Lung (tissue), 11 donors: ENCODE measurements at regions not wholly inside any gene's neighbourhood (a gene's known extent, or its start where the extent isn't known, plus 50 kb on each side); places are given as distances from the start of the nearest gene placed in this dataset.

ENCODE experiments used
- ATAC-seq: fragments of 200-7000 bp; cut with Tn5 transposase; one replicate; pipeline ENCODE4 v1.9.1; 2020; ENCODE audit warnings: moderate number of reproducible peaks; ENCODE audit not compliant: insufficient read depth, low FRiP score
- DNase-seq, 3 donors: peaks; one replicate each; pipeline ENCODE4 v3.0.0-alpha.2; 2013 to 2017
- H3K27ac ChIP-seq, 2 donors: one replicate each; pipeline ENCODE4 v1.5.1; 2013; ENCODE audit warnings: mild to moderate bottlenecking in 2 of 2, moderate library complexity in 2 of 2, control low read depth in 1 of 2, inconsistent platforms in 1 of 2, low read depth in 1 of 2, low read length in 1 of 2
- H3K27me3 ChIP-seq, 3 donors: one replicate each; pipeline ENCODE4 v1.5.1; 2013; ENCODE audit warnings: low read length in 2 of 3; ENCODE audit not compliant: control insufficient read depth in 3 of 3, insufficient read depth in 3 of 3
- H3K36me3 ChIP-seq, 4 donors: one replicate each; pipeline ENCODE4 v1.5.1; 2013; ENCODE audit warnings: low read length in 4 of 4, mild to moderate bottlenecking in 1 of 4, moderate library complexity in 1 of 4; ENCODE audit not compliant: control insufficient read depth in 4 of 4, insufficient read depth in 4 of 4
- H3K4me1 ChIP-seq, 5 donors: one replicate each; pipeline ENCODE4 v1.5.1; 2013; ENCODE audit warnings: low read length in 5 of 5, mild to moderate bottlenecking in 2 of 5, moderate library complexity in 1 of 5; ENCODE audit not compliant: control insufficient read depth in 5 of 5, insufficient read depth in 5 of 5
- H3K4me3 ChIP-seq: one replicate; pipeline ENCODE4 v1.5.1; 2013; ENCODE audit warnings: mild to moderate bottlenecking, control low read depth, moderate library complexity
- H3K9ac ChIP-seq, 2 donors: one replicate each; pipeline ENCODE4 v1.5.1; 2013; ENCODE audit warnings: low read length in 2 of 2, control low read depth in 1 of 2; ENCODE audit not compliant: insufficient read depth in 1 of 2
- H3K9me3 ChIP-seq, 4 donors: one replicate each; pipeline ENCODE4 v1.5.1; 2013; ENCODE audit warnings: low read length in 3 of 4, mild to moderate bottlenecking in 1 of 4, moderate library complexity in 1 of 4; ENCODE audit not compliant: control insufficient read depth in 4 of 4, insufficient read depth in 3 of 4
- CTCF ChIP-seq: IDR thresholded peaks from 2 replicates; pipeline ENCODE4 v1.5.1; 2012; ENCODE audit warnings: mild to moderate bottlenecking; ENCODE audit errors: control extremely low read depth, extremely low read depth
- WGBS, 2 donors: extraction: QIAGEN DNeasy Blood & Tissue Kit; methylation state at CpG; one replicate each; pipeline ENCODE4 v1.1.7; 2013; 5-methylcytosine and 5-hydroxymethylcytosine counted together
- donor health status: control.
- donor health status: control.
- donor health status: Bipolar disorder and iron deficiency.
- donor health status: healthy.
- donor health status: DM: yes; HTN: yes; CAD: no.

DNA sequence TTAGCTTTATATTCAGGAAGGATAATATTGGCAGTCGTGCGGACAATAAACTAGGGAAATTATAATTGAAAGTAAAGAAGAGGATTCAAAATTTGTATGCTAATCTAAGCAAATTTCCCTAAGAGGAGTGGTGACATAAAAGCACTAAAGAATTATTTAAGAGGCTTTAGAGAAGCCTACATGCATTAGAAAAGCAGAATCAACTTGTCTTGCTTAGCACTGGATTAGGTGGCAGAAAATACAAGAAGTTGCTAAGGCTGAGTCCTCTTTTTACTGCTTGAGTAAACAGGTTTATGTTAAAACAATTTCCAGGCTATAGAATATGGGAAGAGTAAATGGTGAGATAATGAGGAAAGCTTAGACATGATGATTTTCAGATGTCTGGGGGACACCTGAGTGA, 991.5 kb downstream of the PCDH18 start:
- WGBS, 2 donors = 74 to 77% methylated on average over 2 of the region's 2 CpGs
- H3K9me3 ChIP-seq = no peaks in the 10 kb centered on the region
- H3K36me3 ChIP-seq = no peaks in the 10 kb centered on the region
- H3K9ac ChIP-seq = no peak overlapping the region
- no peak overlapping the region for H3K27ac ChIP-seq
- H3K27me3 ChIP-seq = no peaks in the 10 kb centered on the region
- no peak overlapping the region for H3K4me3 ChIP-seq
- no peak for TF ChIP-seq CTCF
- ATAC-seq = no peak
- no peak for DNase-seq
- H3K4me1 ChIP-seq = no peaks in the 10 kb centered on the region

GRCh38 chr4:136528131-136528530, 1004.2 kb downstream of the PCDH18 start:
- H3K9me3 ChIP-seq = no peaks in the 10 kb centered on the region
- DNase-seq (peak in 2 of 3 donors; percentile 78 to 79), ATAC-seq (no peak)
- no peaks in the 10 kb centered on the region for H3K36me3 ChIP-seq
- no peak overlapping the region for H3K27ac ChIP-seq
- TF ChIP-seq CTCF = no peak
- H3K9ac ChIP-seq = no peak overlapping the region
- no peak overlapping the region for H3K4me3 ChIP-seq
- H3K4me1 ChIP-seq = no peaks in the 10 kb centered on the region
- no peaks in the 10 kb centered on the region for H3K27me3 ChIP-seq

DNA sequence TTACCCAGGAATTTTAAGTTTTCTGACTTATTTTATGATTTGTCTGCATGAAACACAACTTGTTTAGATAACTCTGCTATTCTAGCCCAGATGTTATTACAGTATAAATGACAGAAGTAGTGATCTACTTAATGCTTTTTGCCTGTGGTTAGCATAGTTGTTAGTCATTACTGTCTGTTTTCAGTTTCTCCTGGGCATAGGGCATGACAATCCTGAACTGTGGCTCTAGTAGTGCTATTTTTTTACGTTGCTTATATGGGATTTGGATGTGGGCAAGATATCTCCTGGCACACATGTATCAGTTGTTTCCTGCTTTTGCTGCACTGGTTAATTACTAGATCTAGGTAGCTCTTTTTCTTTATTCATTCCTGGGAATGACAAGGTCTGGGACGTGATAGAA, 1005.8 kb downstream of the PCDH18 start:
- DNase-seq = peak in 1 of 3 donors; percentile 3

More for the DNA sequence above, 1005.8 kb downstream of the PCDH18 start:
- no peak overlapping the region for H3K9ac ChIP-seq
- no peaks in the 10 kb centered on the region for H3K27me3 ChIP-seq
- no peaks in the 10 kb centered on the region for H3K4me1 ChIP-seq
- WGBS, 2 donors = 32 to 41% methylated on average over 2 of the region's 2 CpGs
- H3K4me3 ChIP-seq = no peak overlapping the region
- TF ChIP-seq CTCF = no peak
- ATAC-seq = no peak
- no peak overlapping the region for H3K27ac ChIP-seq
- H3K36me3 ChIP-seq = no peaks in the 10 kb centered on the region
- no peaks in the 10 kb centered on the region for H3K9me3 ChIP-seq
